Tibial nerve (tissue), 4 donors: ENCODE measurements at regions not wholly inside any gene's neighbourhood (a gene's known extent, or its start where the extent isn't known, plus 50 kb on each side); places are given as distances from the start of the nearest gene placed in this dataset.

Source experiments
- DNase-seq, 2 donors: peaks; one replicate each; pipeline ENCODE4 v3.0.0-alpha.2; 2019; ENCODE audit warnings: low spot score in 2 of 2
- H3K27ac ChIP-seq, 4 donors: fragments of 200-600 bp; sonication (generic) in 3 of 4; one replicate each; pipeline ENCODE4 v1.5.1; 2017 to 2019; ENCODE audit warnings: mild to moderate bottlenecking in 1 of 4
- H3K27me3 ChIP-seq, 2 donors: fragments of 200-600 bp; sonication (generic) in 1 of 2; one replicate each; pipeline versions ENCODE4 v1.5.1 to v1.6.0; 2017 to 2019
- H3K36me3 ChIP-seq, 3 donors: fragments of 200-600 bp; sonication (generic); one replicate each; pipeline ENCODE4 v1.5.1; 2018 to 2019
- H3K4me1 ChIP-seq, 4 donors: fragments of 200-600 bp; sonication (generic) in 3 of 4; one replicate each; pipeline ENCODE4 v1.5.1; 2017 to 2019
- H3K4me3 ChIP-seq, 4 donors: fragments of 200-600 bp; sonication (generic) in 3 of 4; one replicate each; pipeline ENCODE4 v1.5.1; 2017 to 2019; ENCODE audit warnings: mild to moderate bottlenecking in 1 of 4, moderate library complexity in 1 of 4
- H3K9me3 ChIP-seq, 4 donors: fragments of 200-600 bp; sonication (generic) in 3 of 4; one replicate each; pipeline ENCODE4 v1.5.1; 2017 to 2019
- CTCF ChIP-seq, 5 experiments: fragments of 200-600 bp in 3 of 5; fragments of 450-650 bp in 2 of 5; sonication (generic) in 3 of 5; IDR thresholded peaks; one replicate each; pipeline ENCODE4 v1.5.1; 2016 to 2019; ENCODE audit warnings: antibody characterized with exemption in 5 of 5, mild to moderate bottlenecking in 3 of 5, moderate library complexity in 2 of 5
- EP300 ChIP-seq, 2 donors: sonication (generic); formaldehyde crosslinking; IDR thresholded peaks; one replicate each; pipeline ENCODE4 v1.6.1; 2017; ENCODE audit warnings: antibody characterized with exemption in 2 of 2, mild to moderate bottlenecking in 1 of 2
- POLR2A ChIP-seq, 2 donors: fragments of 450-650 bp; IDR thresholded peaks; one replicate each; pipeline ENCODE4 v1.6.1; 2017; ENCODE audit warnings: antibody characterized with exemption in 2 of 2, mild to moderate bottlenecking in 2 of 2, moderate library complexity in 2 of 2
- WGBS, 2 donors: methylation state at CpG; one replicate each; pipeline ENCODE4 v1.1.5; 2018; 5-methylcytosine and 5-hydroxymethylcytosine counted together

GRCh38 chr20:11008444-11009033 lies 334.7 kb upstream of the JAG1 start:
- 40 to 48% methylated on average over 7 of the region's 7 CpGs for WGBS, 2 donors
- Histone ChIP-seq H3K36me3 (no peaks in the 10 kb centered on the region), H3K9me3 (peaks cover 0 to 5% (median 0%) of the 10 kb centered on the region in 4 donors), H3K27ac (no peak overlapping the region), H3K4me3 (no peak overlapping the region), H3K4me1 (peaks cover 0 to 11% (median 4%) of the 10 kb centered on the region in 4 donors), H3K27me3 (no peaks in the 10 kb centered on the region)
- no peak for DNase-seq
- TF ChIP-seq EP300 (IDR thresholded peaks at IDR 0.05) (no peak), CTCF (IDR thresholded peaks at IDR 0.05) (no peak), POLR2A (IDR thresholded peaks at IDR 0.05) (no peak)

- H3K4me1 ChIP-seq, result peaks cover 0 to 20% (median 4%) of the 10 kb centered on the region in 4 donors
- no peaks in the 10 kb centered on the region for H3K36me3 ChIP-seq
- DNase-seq, result no peak
- no peak overlapping the region for H3K27ac ChIP-seq
- no peak overlapping the region for H3K4me3 ChIP-seq
- no peaks in the 10 kb centered on the region for H3K27me3 ChIP-seq
- TF ChIP-seq EP300 (IDR thresholded peaks at IDR 0.05) (no peak), POLR2A (IDR thresholded peaks at IDR 0.05) (no peak), CTCF (IDR thresholded peaks at IDR 0.05) (no peak)
- no peaks in the 10 kb centered on the region for H3K9me3 ChIP-seq
Measured at GRCh38 chr20:11011653-11012052, 337.9 kb upstream of the JAG1 start.

- TF ChIP-seq EP300 (IDR thresholded peaks at IDR 0.05) (peak; percentile 51 to 83), CTCF (IDR thresholded peaks at IDR 0.05) (no peak), POLR2A (IDR thresholded peaks at IDR 0.05) (no peak)
- no peak overlapping the region for H3K4me3 ChIP-seq
- peak overlapping the region in 2 of 4 donors; percentile 57 to 62 for H3K27ac ChIP-seq
- no peaks in the 10 kb centered on the region for H3K36me3 ChIP-seq
- H3K27me3 ChIP-seq, result no peaks in the 10 kb centered on the region
- no peak for DNase-seq
- no peaks in the 10 kb centered on the region for H3K9me3 ChIP-seq
- 46% methylated on average over 2 of the region's 2 CpGs for WGBS, 2 donors
- peaks cover 0 to 20% (median 4%) of the 10 kb centered on the region in 4 donors for H3K4me1 ChIP-seq
Measured at GRCh38 chr20:11012975-11013374, 339.2 kb upstream of the JAG1 start.

GRCh38 chr20:11013801-11014200 lies 340.0 kb upstream of the JAG1 start:
- WGBS, 2 donors, result 77 to 90% methylated on average over 1 of the region's 1 CpG
- no peaks in the 10 kb centered on the region for H3K27me3 ChIP-seq
- DNase-seq, result no peak
- TF ChIP-seq CTCF (IDR thresholded peaks at IDR 0.05), result no peak
- no peak for TF ChIP-seq EP300 (IDR thresholded peaks at IDR 0.05)
- no peak for TF ChIP-seq POLR2A (IDR thresholded peaks at IDR 0.05)
- no peaks in the 10 kb centered on the region for H3K9me3 ChIP-seq
- H3K4me1 ChIP-seq, result peaks cover 0 to 20% (median 4%) of the 10 kb centered on the region in 4 donors
- H3K27ac ChIP-seq, result peak overlapping the region in 1 of 4 donors; percentile 62
- no peaks in the 10 kb centered on the region for H3K36me3 ChIP-seq
- H3K4me3 ChIP-seq, result no peak overlapping the region

GRCh38 chr20:11015440-11015839 lies 341.6 kb upstream of the JAG1 start:
- H3K4me1 ChIP-seq, result peaks cover 0 to 20% (median 4%) of the 10 kb centered on the region in 4 donors
- H3K9me3 ChIP-seq, result no peaks in the 10 kb centered on the region
- TF ChIP-seq CTCF (IDR thresholded peaks at IDR 0.05), result no peak
- no peak for TF ChIP-seq EP300 (IDR thresholded peaks at IDR 0.05)
- no peak for TF ChIP-seq POLR2A (IDR thresholded peaks at IDR 0.05)
- H3K36me3 ChIP-seq, result no peaks in the 10 kb centered on the region
- WGBS, 2 donors, result 84 to 87% methylated on average over 4 of the region's 4 CpGs
- DNase-seq, result no peak
- no peak overlapping the region for H3K4me3 ChIP-seq
- H3K27ac ChIP-seq, result no peak overlapping the region
- H3K27me3 ChIP-seq, result no peaks in the 10 kb centered on the region
